SH-SY5Y (cell line): ENCODE measurements at regions not wholly inside any gene's neighbourhood (a gene's known extent, or its start where the extent isn't known, plus 50 kb on each side); places are given as distances from the start of the nearest gene placed in this dataset.

Source experiments
- GATA2 ChIP-seq: IDR thresholded peaks from 2 replicates; pipeline ENCODE4 v1.6.1; 2011; ENCODE audit warnings: mild to moderate bottlenecking, low read depth, low read length
- GATA3 ChIP-seq: IDR thresholded peaks from 2 replicates; pipeline ENCODE4 v1.6.1; 2011; ENCODE audit warnings: low read depth, mild to moderate bottlenecking, low read length, moderate library complexity

DNA sequence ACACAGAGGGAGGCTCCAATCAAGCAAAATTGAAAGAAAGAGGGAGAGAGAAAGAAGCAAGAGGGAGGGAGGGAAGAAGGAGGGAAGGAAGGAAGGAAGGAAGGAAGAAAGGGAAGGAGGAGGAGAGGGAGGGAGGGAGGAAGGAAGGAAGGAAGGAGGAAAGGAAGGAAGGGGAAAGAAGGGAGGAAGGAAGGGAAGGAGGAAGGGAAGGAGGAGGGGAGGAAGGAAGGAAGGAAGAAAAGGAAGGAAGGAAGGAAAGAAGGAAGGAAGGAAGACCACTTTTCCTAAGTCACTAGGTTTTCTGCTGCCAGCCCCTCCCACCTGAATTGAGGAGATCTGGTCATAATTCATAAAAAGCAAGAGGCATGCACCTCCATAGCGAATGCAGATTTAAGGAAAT is 287.0 kb downstream of the SP3 start:
- no peak for TF ChIP-seq GATA3
- no peak for TF ChIP-seq GATA2
